Fibroblast of lung (primary cell): ENCODE measurements at regions not wholly inside any gene's neighbourhood (a gene's known extent, or its start where the extent isn't known, plus 50 kb on each side); places are given as distances from the start of the nearest gene placed in this dataset.

ENCODE experiments used
- EZH2 ChIP-seq: IDR thresholded peaks from 2 replicates; pipeline ENCODE4 v1.5.1; 2012; ENCODE audit warnings: low read length, control low read depth, mild to moderate bottlenecking; ENCODE audit errors: missing control alignments
- TF ChIP-seq, protein P1 (sequence below), 2 donors: IDR thresholded peaks in 1 of 2; conservative IDR thresholded peaks in 1 of 2; 1 replicate in 1 of 2; 2 replicates in 1 of 2; pipeline ENCODE4 v1.5.1; 2011 to 2012; ENCODE audit warnings: low read length in 2 of 2, control low read depth in 1 of 2, inconsistent platforms in 1 of 2, low read depth in 1 of 2, mild to moderate bottlenecking in 1 of 2

DNA sequence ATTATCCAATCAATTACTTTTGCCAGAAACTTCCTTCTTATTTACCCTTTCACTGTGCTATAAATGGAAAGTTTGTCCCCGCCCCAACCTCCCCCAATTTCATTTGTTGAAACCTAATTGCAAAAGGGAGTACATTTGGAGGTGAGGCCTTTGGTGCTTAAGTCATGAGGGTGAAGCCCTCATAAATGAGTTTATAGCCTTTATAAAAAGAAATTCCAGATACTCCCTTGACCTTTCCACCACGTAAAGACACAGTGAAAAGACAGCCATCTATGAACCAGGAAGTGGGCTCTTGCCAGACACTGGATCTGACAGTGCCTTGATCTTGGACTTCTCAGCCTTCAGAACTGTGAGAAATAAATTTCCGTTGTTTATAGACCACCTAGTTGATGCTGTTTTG is 82.3 kb downstream of the NUDT12 start:
- TF ChIP-seq, protein P1, sequence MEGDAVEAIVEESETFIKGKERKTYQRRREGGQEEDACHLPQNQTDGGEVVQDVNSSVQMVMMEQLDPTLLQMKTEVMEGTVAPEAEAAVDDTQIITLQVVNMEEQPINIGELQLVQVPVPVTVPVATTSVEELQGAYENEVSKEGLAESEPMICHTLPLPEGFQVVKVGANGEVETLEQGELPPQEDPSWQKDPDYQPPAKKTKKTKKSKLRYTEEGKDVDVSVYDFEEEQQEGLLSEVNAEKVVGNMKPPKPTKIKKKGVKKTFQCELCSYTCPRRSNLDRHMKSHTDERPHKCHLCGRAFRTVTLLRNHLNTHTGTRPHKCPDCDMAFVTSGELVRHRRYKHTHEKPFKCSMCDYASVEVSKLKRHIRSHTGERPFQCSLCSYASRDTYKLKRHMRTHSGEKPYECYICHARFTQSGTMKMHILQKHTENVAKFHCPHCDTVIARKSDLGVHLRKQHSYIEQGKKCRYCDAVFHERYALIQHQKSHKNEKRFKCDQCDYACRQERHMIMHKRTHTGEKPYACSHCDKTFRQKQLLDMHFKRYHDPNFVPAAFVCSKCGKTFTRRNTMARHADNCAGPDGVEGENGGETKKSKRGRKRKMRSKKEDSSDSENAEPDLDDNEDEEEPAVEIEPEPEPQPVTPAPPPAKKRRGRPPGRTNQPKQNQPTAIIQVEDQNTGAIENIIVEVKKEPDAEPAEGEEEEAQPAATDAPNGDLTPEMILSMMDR (conservative IDR thresholded peaks at IDR 0.05 in 1 of 2, IDR thresholded peaks at IDR 0.05 in 1 of 2; ENCODE audit: low read depth in 1 of 2, low read length in 2 of 2): no peak
- TF ChIP-seq EZH2: no peak
